CD8-positive, alpha-beta memory T cell (primary cell): ENCODE measurements at regions not wholly inside any gene's neighbourhood (a gene's known extent, or its start where the extent isn't known, plus 50 kb on each side); places are given as distances from the start of the nearest gene placed in this dataset.

Experiments used
- CTCF ChIA-PET: fragments of 350-600 bp; sonication (Branson Sonifier 250); formaldehyde crosslinking; loops from one replicate; lab custom pipeline; 2021; ENCODE audit warnings: antibody characterized with exemption; lab: Charles Lee
- POLR2A ChIA-PET: fragments of 350-600 bp; sonication (Branson Sonifier 250); formaldehyde crosslinking; loops from one replicate; lab custom pipeline; 2021; ENCODE audit warnings: antibody characterized with exemption; lab: Charles Lee
- DNase-seq, 5 donors: peaks; one replicate each; pipeline versions ENCODE4 v3.0.0 to v3.0.0-alpha.2; 2020 to 2022; ENCODE audit warnings: mixed read lengths in 1 of 5
- H3K27ac ChIP-seq: one replicate; pipeline ENCODE4 v1.7.0; 2013; ENCODE audit warnings: low read depth, mild to moderate bottlenecking, low read length, moderate library complexity
- H3K27me3 ChIP-seq: 2 replicates; pipeline ENCODE4 v1.7.0; 2013; ENCODE audit warnings: low read length, mild to moderate bottlenecking; ENCODE audit not compliant: insufficient read depth, poor library complexity, severe bottlenecking
- H3K36me3 ChIP-seq: 2 replicates; pipeline ENCODE4 v1.7.0; 2013; ENCODE audit warnings: mild to moderate bottlenecking, low read length, moderate library complexity; ENCODE audit not compliant: insufficient read depth
- H3K4me1 ChIP-seq: 2 replicates; pipeline ENCODE4 v1.7.0; 2013; ENCODE audit warnings: mild to moderate bottlenecking, low read length, moderate library complexity; ENCODE audit not compliant: insufficient read depth
- H3K4me3 ChIP-seq: 2 replicates; pipeline ENCODE4 v1.7.0; 2013; ENCODE audit warnings: mild to moderate bottlenecking, low read length
- H3K9me3 ChIP-seq: 2 replicates; pipeline ENCODE4 v1.7.0; 2013; ENCODE audit warnings: mild to moderate bottlenecking, low read length
- H3K27ac Mint-ChIP-seq, 8 donors: one replicate each; pipeline ENCODE4 v1.8.0; 2020 to 2021; ENCODE audit warnings: mixed read lengths in 8 of 8, mild to moderate bottlenecking in 6 of 8, inconsistent platforms in 3 of 8, moderate library complexity in 3 of 8
- H3K27me3 Mint-ChIP-seq, 2 donors: one replicate each; pipeline ENCODE4 v1.8.0; 2020 to 2021; ENCODE audit warnings: mixed read lengths in 2 of 2, mild to moderate bottlenecking in 1 of 2, moderate library complexity in 1 of 2
- H3K36me3 Mint-ChIP-seq, 3 donors: one replicate each; pipeline ENCODE4 v1.8.0; 2020 to 2021; ENCODE audit warnings: mixed read lengths in 3 of 3, inconsistent platforms in 1 of 3, mild to moderate bottlenecking in 1 of 3
- H3K4me1 Mint-ChIP-seq, 3 donors: one replicate each; pipeline ENCODE4 v1.8.0; 2020 to 2021; ENCODE audit warnings: mixed read lengths in 3 of 3, inconsistent platforms in 1 of 3, mild to moderate bottlenecking in 1 of 3
- H3K4me3 Mint-ChIP-seq, 7 donors: one replicate each; pipeline ENCODE4 v1.8.0; 2020 to 2021; ENCODE audit warnings: mixed read lengths in 7 of 7, mild to moderate bottlenecking in 6 of 7, moderate library complexity in 4 of 7, inconsistent platforms in 2 of 7
- H3K9me3 Mint-ChIP-seq, 5 donors: one replicate each; pipeline ENCODE4 v1.8.0; 2020 to 2022; ENCODE audit warnings: mixed read lengths in 5 of 5, mild to moderate bottlenecking in 3 of 5, moderate library complexity in 2 of 5, inconsistent platforms in 1 of 5

DNA sequence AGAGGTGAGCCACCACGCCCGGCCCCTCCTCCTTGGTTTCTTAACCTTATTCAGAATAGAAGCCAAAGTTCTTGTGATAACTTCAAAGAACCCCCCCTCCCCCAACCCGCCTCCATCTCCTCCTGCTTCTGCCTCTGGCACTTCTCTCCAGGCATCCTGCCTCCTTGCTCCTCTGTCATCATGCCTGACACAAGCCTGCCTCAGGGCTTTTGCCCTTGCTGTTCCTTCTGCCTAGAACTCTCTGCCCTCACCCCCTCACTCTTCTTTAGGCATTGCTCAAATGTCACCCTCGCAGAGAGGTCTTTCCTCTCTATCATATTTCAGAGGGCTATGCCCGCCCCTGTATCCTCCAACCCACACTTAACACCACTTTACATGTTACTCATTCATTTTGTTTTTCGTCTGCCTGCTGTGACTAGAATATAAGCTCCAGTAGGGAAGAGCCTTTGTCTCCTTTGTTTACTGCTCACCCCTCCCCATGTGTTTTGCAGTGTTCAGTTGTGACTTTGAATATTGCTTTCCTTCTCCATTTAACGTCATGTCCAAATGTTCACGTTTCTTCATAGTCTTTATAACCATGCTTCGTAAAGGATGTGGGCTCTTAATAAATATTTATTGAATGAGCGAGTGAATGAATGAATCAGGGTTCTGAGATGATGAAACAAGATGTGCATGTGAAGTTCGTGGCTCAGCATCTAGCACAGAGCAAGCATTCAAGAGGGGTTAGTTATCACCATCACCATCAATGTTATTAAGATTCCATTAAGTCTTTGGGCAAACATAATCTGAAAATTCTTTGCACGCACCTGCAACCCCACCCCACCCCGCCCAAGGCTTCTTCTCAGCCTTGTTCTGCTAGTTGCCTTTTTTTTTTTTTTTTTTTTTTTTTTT is 186.2 kb upstream of the WSCD1 start:
- H3K27me3 ChIP-seq: no peaks in the 10 kb centered on the region
- Mint-ChIP-seq H3K4me3 (no peak overlapping the region), H3K9me3 (no peaks in the 10 kb centered on the region), H3K27ac (no peak overlapping the region), H3K4me1 (no peaks in the 10 kb centered on the region), H3K27me3 (peaks cover 24 to 52% of the 10 kb centered on the region in 2 donors), H3K36me3 (no peaks in the 10 kb centered on the region)
- no peaks in the 10 kb centered on the region for H3K4me1 ChIP-seq
- H3K4me3 ChIP-seq: no peak overlapping the region
- ChIA-PET CTCF (no interaction called here), POLR2A (no interaction called here)
- H3K36me3 ChIP-seq: no peaks in the 10 kb centered on the region
- DNase-seq: no peak
- H3K27ac ChIP-seq: no peak overlapping the region
- no peaks in the 10 kb centered on the region for H3K9me3 ChIP-seq

DNA sequence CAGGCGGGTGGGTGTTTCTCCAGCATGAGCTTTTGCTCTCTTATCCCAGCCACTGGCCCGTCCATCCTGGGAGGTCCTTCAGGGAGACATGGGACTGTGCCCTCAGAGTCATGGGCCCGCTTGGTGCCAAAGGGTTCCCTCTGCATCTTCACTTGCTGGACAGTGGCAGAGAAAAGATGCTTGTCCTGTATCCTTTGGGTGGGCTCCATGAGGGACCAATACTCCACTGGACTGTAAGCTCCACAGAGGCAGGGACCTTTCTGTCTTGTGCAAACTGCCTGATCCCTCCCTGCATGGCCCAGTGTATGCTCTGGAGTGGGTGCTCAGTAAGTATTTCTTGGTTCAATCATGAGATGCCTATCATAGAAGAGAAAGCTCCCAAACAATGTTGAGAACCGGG is 184.8 kb upstream of the WSCD1 start:
- no peak for DNase-seq
- Mint-ChIP-seq H3K4me1 (no peaks in the 10 kb centered on the region), H3K27me3 (peaks cover 21 to 53% of the 10 kb centered on the region in 2 donors), H3K27ac (no peak overlapping the region), H3K36me3 (no peaks in the 10 kb centered on the region), H3K4me3 (no peak overlapping the region), H3K9me3 (peaks cover 0 to 6% (median 0%) of the 10 kb centered on the region in 5 donors)
- H3K27me3 ChIP-seq: no peaks in the 10 kb centered on the region
- no peak overlapping the region for H3K27ac ChIP-seq
- H3K4me3 ChIP-seq: no peak overlapping the region
- no peaks in the 10 kb centered on the region for H3K36me3 ChIP-seq
- ChIA-PET CTCF (no interaction called here), POLR2A (no interaction called here)
- no peaks in the 10 kb centered on the region for H3K9me3 ChIP-seq
- no peaks in the 10 kb centered on the region for H3K4me1 ChIP-seq

DNA sequence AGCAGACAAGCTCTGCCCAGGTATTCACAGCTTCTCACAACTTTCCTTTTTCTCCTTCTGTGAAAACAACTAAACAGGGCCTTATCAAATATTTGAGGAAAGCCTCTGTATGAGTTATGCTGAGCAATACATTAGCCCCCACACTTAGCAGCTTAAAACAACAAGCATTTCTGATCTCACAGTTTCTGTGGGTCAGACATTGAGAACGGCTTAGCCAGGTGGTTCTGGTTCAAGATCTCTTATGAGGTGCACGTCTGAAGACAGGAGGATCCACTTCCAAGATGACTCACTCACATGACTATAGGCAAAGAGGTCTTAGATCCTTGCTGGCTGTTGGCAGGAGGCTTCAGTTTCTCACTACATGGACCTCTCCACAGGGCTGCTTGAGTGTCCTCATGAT is 181.4 kb upstream of the WSCD1 start:
- Histone ChIP-seq H3K9me3 (no peaks in the 10 kb centered on the region), H3K27ac (no peak overlapping the region), H3K27me3 (no peaks in the 10 kb centered on the region), H3K4me1 (no peaks in the 10 kb centered on the region), H3K36me3 (no peaks in the 10 kb centered on the region), H3K4me3 (no peak overlapping the region)
- Mint-ChIP-seq H3K27ac (no peak overlapping the region), H3K4me1 (no peaks in the 10 kb centered on the region), H3K9me3 (peaks cover 0 to 6% (median 0%) of the 10 kb centered on the region in 5 donors), H3K4me3 (no peak overlapping the region), H3K36me3 (no peaks in the 10 kb centered on the region), H3K27me3 (peaks cover 22 to 58% of the 10 kb centered on the region in 2 donors)
- POLR2A ChIA-PET: no interaction called here
- no peak for DNase-seq
- CTCF ChIA-PET: no interaction called here

DNA sequence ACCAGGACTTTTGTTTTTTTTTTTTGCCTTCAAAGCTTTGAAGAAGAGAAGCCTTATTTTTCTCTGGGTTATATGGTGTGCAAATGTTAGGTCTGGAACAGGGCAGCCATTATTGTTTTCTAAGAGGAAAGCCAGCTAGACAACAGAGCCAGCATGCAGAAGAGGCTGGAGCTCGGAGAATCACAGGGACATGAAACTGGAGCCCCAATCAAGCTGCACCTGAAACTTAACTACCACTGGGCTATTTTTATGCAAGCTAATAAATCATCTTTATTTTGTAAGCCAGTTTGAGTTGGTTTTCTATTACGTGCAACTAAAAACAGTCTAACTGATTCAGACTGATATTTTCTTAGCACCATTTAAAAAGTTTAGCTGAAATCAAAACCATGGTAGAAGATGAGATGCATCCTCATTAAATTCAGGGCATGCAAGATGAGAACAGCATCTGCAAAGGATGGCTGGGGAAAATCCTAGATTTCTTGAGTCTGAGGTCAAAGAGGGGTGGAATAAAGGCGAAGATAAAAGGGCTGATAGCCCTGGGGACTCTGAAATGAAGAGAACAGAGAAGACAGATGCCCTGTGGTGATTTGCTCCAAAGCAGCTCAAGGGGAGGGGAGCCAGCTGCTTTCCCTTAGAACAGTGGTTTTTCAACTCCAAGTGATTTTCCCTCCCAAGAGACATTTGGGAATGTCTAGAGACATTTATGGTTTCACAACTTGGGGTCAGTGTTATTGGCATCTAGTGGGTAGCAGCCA is 177.1 kb upstream of the WSCD1 start:
- no peak for DNase-seq
- ChIA-PET POLR2A (no interaction called here), CTCF (no interaction called here)
- H3K9me3 ChIP-seq: no peaks in the 10 kb centered on the region
- Mint-ChIP-seq H3K27ac (no peak overlapping the region), H3K9me3 (peaks cover 0 to 9% (median 0%) of the 10 kb centered on the region in 5 donors), H3K4me1 (peaks cover 4 to 11% (median 9%) of the 10 kb centered on the region in 3 donors), H3K27me3 (peaks cover 12 to 63% of the 10 kb centered on the region in 2 donors), H3K36me3 (no peaks in the 10 kb centered on the region), H3K4me3 (no peak overlapping the region)
- H3K4me3 ChIP-seq: no peak overlapping the region
- no peaks in the 10 kb centered on the region for H3K27me3 ChIP-seq
- H3K27ac ChIP-seq: no peak overlapping the region
- H3K36me3 ChIP-seq: no peaks in the 10 kb centered on the region
- H3K4me1 ChIP-seq: no peaks in the 10 kb centered on the region

DNA sequence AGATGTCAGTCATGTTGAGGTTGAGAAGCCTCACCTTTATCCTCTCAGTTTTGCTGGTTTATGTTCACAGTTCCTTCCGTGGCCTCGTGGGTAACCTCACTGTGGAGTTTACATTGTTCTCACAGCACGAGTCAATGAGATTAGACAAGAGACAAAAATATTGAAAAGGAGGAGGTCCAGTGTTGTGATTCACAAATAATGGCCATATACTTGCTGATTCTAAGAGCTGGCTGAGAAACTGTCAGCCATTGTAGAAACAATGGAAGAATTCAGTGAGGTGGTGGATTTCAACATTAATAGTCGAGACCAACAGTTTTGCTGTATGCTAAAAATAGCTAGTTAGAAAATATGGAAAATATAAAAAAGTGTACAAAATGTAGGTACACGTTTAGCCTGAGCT is 176.4 kb upstream of the WSCD1 start:
- Histone ChIP-seq H3K9me3 (no peaks in the 10 kb centered on the region), H3K36me3 (no peaks in the 10 kb centered on the region), H3K27ac (no peak overlapping the region), H3K4me3 (no peak overlapping the region), H3K27me3 (no peaks in the 10 kb centered on the region), H3K4me1 (no peaks in the 10 kb centered on the region)
- no peaks in the 10 kb centered on the region for H3K36me3 Mint-ChIP-seq
- no peak overlapping the region for H3K4me3 Mint-ChIP-seq
- H3K9me3 Mint-ChIP-seq: peaks cover 0 to 9% (median 0%) of the 10 kb centered on the region in 5 donors
- no peak overlapping the region for H3K27ac Mint-ChIP-seq
- H3K27me3 Mint-ChIP-seq: peaks cover 10 to 61% of the 10 kb centered on the region in 2 donors
- H3K4me1 Mint-ChIP-seq: peaks cover 4 to 11% (median 9%) of the 10 kb centered on the region in 3 donors
- no peak for DNase-seq
- ChIA-PET POLR2A (no interaction called here), CTCF (no interaction called here)

DNA sequence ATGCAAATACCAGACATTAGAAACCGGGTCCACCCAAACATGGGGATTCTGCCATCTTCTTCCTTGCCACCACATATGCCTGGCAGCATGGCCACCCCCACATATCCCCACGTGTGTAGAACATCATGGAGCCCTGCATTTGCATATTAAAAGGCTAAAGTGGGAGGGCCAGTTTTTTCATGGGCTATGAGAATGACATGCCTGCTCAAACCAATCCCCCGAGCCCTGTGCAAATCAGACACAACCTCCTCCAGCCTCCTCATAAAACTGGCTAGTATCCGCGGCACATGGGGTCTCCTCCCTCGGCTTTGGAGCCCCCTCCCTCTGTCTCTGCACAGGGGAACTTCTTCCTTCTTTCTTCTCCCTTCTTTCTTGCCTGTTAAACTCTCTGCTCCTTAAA is 174.9 kb upstream of the WSCD1 start:
- CTCF ChIA-PET: no interaction called here
- Mint-ChIP-seq H3K27me3 (peaks cover 10 to 51% of the 10 kb centered on the region in 2 donors), H3K4me3 (no peak overlapping the region), H3K4me1 (peaks cover 4 to 11% (median 9%) of the 10 kb centered on the region in 3 donors), H3K27ac (no peak overlapping the region), H3K36me3 (no peaks in the 10 kb centered on the region), H3K9me3 (peaks cover 0 to 3% (median 0%) of the 10 kb centered on the region in 5 donors)
- no peaks in the 10 kb centered on the region for H3K36me3 ChIP-seq
- H3K9me3 ChIP-seq: no peaks in the 10 kb centered on the region
- no peak overlapping the region for H3K4me3 ChIP-seq
- H3K27ac ChIP-seq: no peak overlapping the region
- no peak for DNase-seq
- H3K4me1 ChIP-seq: no peaks in the 10 kb centered on the region
- H3K27me3 ChIP-seq: no peaks in the 10 kb centered on the region
- POLR2A ChIA-PET: no interaction called here

DNA sequence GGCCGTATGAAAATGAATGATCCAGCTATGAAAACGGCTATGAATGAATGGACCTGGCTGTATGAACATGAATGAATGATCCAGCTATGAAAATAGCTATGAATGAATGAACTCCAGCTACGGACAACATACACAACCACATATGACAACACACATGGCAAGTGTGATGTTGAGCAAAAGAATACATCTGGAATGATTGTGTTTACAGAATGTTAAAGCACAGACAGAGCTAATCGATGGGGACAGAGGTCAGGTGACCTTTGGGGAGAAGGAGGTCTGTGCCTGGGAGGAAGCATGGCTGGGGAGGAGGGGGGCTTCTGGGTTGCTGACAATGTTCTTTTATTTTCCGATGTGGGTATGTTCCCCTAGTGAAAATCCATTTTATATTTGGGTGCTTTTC is 174.0 kb upstream of the WSCD1 start:
- no peak overlapping the region for H3K4me3 Mint-ChIP-seq
- H3K27me3 ChIP-seq: no peaks in the 10 kb centered on the region
- H3K27ac Mint-ChIP-seq: no peak overlapping the region
- H3K36me3 Mint-ChIP-seq: no peaks in the 10 kb centered on the region
- ChIA-PET POLR2A (no interaction called here), CTCF (no interaction called here)
- peaks cover 4 to 11% (median 9%) of the 10 kb centered on the region in 3 donors for H3K4me1 Mint-ChIP-seq
- peaks cover 0 to 3% (median 0%) of the 10 kb centered on the region in 5 donors for H3K9me3 Mint-ChIP-seq
- H3K4me3 ChIP-seq: no peak overlapping the region
- no peak for DNase-seq
- H3K9me3 ChIP-seq: no peaks in the 10 kb centered on the region
- no peaks in the 10 kb centered on the region for H3K4me1 ChIP-seq
- H3K27ac ChIP-seq: no peak overlapping the region
- H3K27me3 Mint-ChIP-seq: peaks cover 15 to 51% of the 10 kb centered on the region in 2 donors
- no peaks in the 10 kb centered on the region for H3K36me3 ChIP-seq

DNA sequence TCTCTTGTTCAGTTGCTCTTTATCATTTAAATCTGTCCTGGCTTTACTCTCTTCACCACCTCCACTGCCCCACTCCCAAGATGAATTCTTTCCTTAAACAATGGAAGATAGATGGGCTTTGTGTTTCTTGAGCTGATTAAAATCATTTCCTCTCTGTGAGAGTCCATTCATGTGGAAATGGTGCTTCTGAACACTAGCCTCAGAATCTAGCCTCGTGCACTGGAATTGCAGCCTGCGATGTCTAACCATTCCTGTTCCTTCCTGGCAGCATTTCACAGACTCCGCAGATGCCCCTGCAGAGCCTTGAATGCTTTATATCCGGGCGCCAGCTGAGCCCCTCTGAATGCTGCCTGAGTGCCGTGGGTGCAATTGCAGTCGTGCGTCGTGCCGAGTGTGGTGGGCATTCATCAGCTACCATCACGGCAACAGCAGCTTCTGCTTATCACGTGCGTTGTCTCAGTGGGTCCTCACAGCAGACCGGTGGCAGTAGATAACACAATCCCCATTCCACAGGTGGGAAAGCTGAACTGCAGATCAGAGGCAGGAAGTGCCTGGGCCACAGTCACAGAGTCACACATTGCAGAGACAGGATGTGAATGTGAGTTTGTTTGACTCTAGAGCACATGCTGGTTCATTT is 172.8 kb upstream of the WSCD1 start:
- Mint-ChIP-seq H3K27ac (no peak overlapping the region), H3K4me3 (no peak overlapping the region), H3K9me3 (peaks cover 0 to 3% (median 0%) of the 10 kb centered on the region in 5 donors), H3K27me3 (peaks cover 14 to 47% of the 10 kb centered on the region in 2 donors), H3K4me1 (peaks cover 4 to 11% (median 9%) of the 10 kb centered on the region in 3 donors), H3K36me3 (no peaks in the 10 kb centered on the region)
- no peaks in the 10 kb centered on the region for H3K27me3 ChIP-seq
- ChIA-PET CTCF (no interaction called here), POLR2A (no interaction called here)
- no peak overlapping the region for H3K27ac ChIP-seq
- DNase-seq: no peak
- no peaks in the 10 kb centered on the region for H3K9me3 ChIP-seq
- no peak overlapping the region for H3K4me3 ChIP-seq
- no peaks in the 10 kb centered on the region for H3K36me3 ChIP-seq
- H3K4me1 ChIP-seq: no peaks in the 10 kb centered on the region
